ENCODE measurements at regions not wholly inside any gene's neighbourhood (a gene's known extent, or its start where the extent isn't known, plus 50 kb on each side); places are given as distances from the start of the nearest gene placed in this dataset.

GRCh38 chr4:164177153-164177552, 576.8 kb upstream of the SMIM31 start:
- no peak overlapping the region for H3K4me3 ChIP-seq
- TF ChIP-seq CTCF (IDR thresholded peaks at IDR 0.05) (no peak), POLR2A (IDR thresholded peaks at IDR 0.05) (no peak)
- WGBS, 2 donors = 62 to 70% methylated on average over 3 of the region's 3 CpGs
- no peaks in the 10 kb centered on the region for H3K27me3 ChIP-seq
- no peak for DNase-seq
- H3K36me3 ChIP-seq (ENCODE audit: low read depth, missing control alignments) = no peaks in the 10 kb centered on the region
- no peaks in the 10 kb centered on the region for H3K4me1 ChIP-seq
- H3K27ac ChIP-seq = no peak overlapping the region
- intact Hi-C loops (cut with DNase I; ENCODE audit: low total_unique reads) = no loop called here
- H3K9me3 ChIP-seq = no peaks in the 10 kb centered on the region

DNA sequence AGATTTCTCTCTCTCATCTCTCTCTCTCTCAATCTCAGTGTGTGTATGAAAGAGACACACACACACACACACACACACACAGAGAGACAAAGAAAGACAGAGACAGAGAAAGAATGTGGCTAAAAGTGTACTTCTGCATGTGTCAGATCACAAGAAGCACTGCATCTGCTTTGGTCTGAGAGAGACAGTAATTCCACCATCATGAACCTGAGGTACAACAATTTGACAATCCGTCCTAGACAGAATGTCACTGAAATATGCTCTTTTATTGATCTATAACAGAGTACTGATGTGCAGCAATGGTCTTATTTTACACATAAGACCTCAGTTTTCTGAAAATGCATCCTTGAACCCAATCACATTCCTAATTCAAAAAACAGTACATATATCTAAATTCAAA, 576.2 kb upstream of the SMIM31 start:
- 0% methylated on average over 1 of the region's 1 CpG for WGBS, 2 donors
- Histone ChIP-seq H3K9me3 (no peaks in the 10 kb centered on the region), H3K4me1 (no peaks in the 10 kb centered on the region), H3K27ac (no peak overlapping the region), H3K27me3 (no peaks in the 10 kb centered on the region), H3K36me3 (ENCODE audit: low read depth, missing control alignments) (no peaks in the 10 kb centered on the region), H3K4me3 (no peak overlapping the region)
- TF ChIP-seq CTCF (IDR thresholded peaks at IDR 0.05) (no peak), POLR2A (IDR thresholded peaks at IDR 0.05) (no peak)
- DNase-seq = no peak
- intact Hi-C loops (cut with DNase I; ENCODE audit: low total_unique reads) = no loop called here

DNA sequence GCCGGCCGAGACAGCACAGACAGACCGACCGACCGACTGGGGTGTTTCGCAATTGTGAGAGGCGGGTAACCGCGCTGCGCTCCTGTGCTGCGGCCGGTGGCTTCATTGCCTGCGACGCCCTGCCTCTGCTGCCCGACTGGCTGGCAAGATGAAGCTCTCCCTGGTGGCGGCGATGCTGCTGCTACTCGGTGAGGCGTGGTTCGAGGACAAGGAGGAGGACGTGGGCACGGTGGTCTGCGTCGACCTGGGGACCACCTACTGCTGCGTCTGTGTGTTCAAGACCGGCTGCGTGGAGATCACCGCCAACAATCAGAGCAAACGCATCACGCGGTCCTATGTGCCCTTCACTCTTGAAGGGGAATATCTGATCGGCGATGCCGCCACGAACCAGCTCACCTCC, 565.7 kb upstream of the SMIM31 start:
- no peak overlapping the region for H3K4me3 ChIP-seq
- WGBS, 2 donors = 64 to 73% methylated on average over 31 to 35 of the region's 35 CpGs
- no peaks in the 10 kb centered on the region for H3K36me3 ChIP-seq (ENCODE audit: low read depth, missing control alignments)
- intact Hi-C loops (cut with DNase I; ENCODE audit: low total_unique reads) = no loop called here
- no peaks in the 10 kb centered on the region for H3K27me3 ChIP-seq
- no peaks in the 10 kb centered on the region for H3K9me3 ChIP-seq
- no peak overlapping the region for H3K27ac ChIP-seq
- no peaks in the 10 kb centered on the region for H3K4me1 ChIP-seq
- no peak for DNase-seq
- TF ChIP-seq POLR2A (IDR thresholded peaks at IDR 0.05) (no peak), CTCF (IDR thresholded peaks at IDR 0.05) (no peak)

DNA sequence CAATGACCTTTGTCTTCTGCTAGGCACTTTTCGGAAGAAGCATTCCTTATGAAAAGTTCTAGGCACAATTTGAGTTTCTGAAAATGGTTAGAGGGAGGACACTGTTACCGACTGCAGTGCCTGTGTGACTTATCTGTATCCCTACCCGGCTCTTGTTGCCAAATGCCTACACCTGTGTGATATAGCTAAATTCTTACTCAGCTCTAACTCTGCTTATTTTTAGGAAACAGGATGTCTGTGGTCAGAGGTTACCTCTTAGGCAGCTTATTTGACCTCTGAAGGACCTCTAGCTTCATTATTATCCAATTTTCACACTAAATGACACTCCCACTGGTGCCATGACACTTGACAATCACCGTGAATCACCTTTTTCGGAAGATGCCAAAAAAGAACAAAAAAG, 561.1 kb upstream of the SMIM31 start:
- no peaks in the 10 kb centered on the region for H3K36me3 ChIP-seq (ENCODE audit: low read depth, missing control alignments)
- intact Hi-C loops (cut with DNase I; ENCODE audit: low total_unique reads) = no loop called here
- no peak overlapping the region for H3K27ac ChIP-seq
- TF ChIP-seq POLR2A (IDR thresholded peaks at IDR 0.05) (no peak), CTCF (IDR thresholded peaks at IDR 0.05) (no peak)
- no peaks in the 10 kb centered on the region for H3K4me1 ChIP-seq
- WGBS, 2 donors = 80 to 83% methylated on average over 5 of the region's 5 CpGs
- H3K9me3 ChIP-seq = no peaks in the 10 kb centered on the region
- H3K27me3 ChIP-seq = no peaks in the 10 kb centered on the region
- H3K4me3 ChIP-seq = no peak overlapping the region
- DNase-seq = no peak

DNA sequence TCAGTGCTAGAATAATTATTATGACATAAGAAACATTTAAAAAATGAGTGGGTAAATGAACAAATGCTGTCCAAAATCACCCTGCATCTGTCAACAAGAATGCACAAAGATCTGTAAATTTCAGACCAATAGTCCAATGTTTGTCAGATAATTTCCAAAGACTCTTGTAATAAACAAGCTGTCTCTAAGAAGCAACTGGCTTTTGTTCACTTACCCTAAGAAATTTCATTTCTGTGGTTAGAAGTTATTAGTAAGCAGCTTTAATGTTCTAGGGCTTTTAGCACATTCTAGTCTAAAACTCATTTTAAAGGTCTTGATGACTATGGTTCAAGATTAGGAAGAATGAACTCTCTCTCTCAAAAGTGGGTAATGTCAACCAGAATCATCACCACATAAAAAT, 560.3 kb upstream of the SMIM31 start:
- intact Hi-C loops (cut with DNase I; ENCODE audit: low total_unique reads) = no loop called here
- H3K9me3 ChIP-seq = no peaks in the 10 kb centered on the region
- H3K36me3 ChIP-seq (ENCODE audit: low read depth, missing control alignments) = no peaks in the 10 kb centered on the region
- H3K4me1 ChIP-seq = no peaks in the 10 kb centered on the region
- H3K4me3 ChIP-seq = no peak overlapping the region
- DNase-seq = no peak
- H3K27ac ChIP-seq = no peak overlapping the region
- no peaks in the 10 kb centered on the region for H3K27me3 ChIP-seq
- TF ChIP-seq CTCF (IDR thresholded peaks at IDR 0.05) = no peak
- no peak for TF ChIP-seq POLR2A (IDR thresholded peaks at IDR 0.05)
